ENCODE measurements at regions not wholly inside any gene's neighbourhood (a gene's known extent, or its start where the extent isn't known, plus 50 kb on each side); places are given as distances from the start of the nearest gene placed in this dataset.

GRCh38 chr1:36635284-36635683, 152.6 kb upstream of the CSF3R start:
- no peak for TF ChIP-seq CTCF (conservative IDR thresholded peaks at IDR 0.05)
- no peak for TF ChIP-seq ZFX (IDR thresholded peaks at IDR 0.05)

All from C4-2B (cell line).